ENCODE measurements at regions not wholly inside any gene's neighbourhood (a gene's known extent, or its start where the extent isn't known, plus 50 kb on each side); places are given as distances from the start of the nearest gene placed in this dataset.

GRCh38 chr20:19045371-19045770, 167.1 kb upstream of the SLC24A3 start:
- ATAC-seq (no peak), DNase-seq (no peak)
- WGBS, 3 donors: 68 to 83% (median 79%) methylated on average over 4 of the region's 4 CpGs
- intact Hi-C loops (cut with DNase I): no loop called here
- TF ChIP-seq CTCF (IDR thresholded peaks at IDR 0.05): no peak
- Histone ChIP-seq H3K9me3 (no peaks in the 10 kb centered on the region), H3K4me1 (peaks cover 16% of the 10 kb centered on the region), H3K27me3 (ENCODE audit: insufficient read depth in 3 of 3, low read length in 2 of 3) (no peaks in the 10 kb centered on the region), H3K27ac (no peak overlapping the region), H3K4me3 (no peak overlapping the region), H3K36me3 (ENCODE audit: insufficient read depth in 1 of 2, low read depth in 1 of 2) (no peaks in the 10 kb centered on the region)

GRCh38 chr20:19047040-19047950, 165.1 kb upstream of the SLC24A3 start:
- H3K36me3 ChIP-seq (ENCODE audit: insufficient read depth in 1 of 2, low read depth in 1 of 2): no peaks in the 10 kb centered on the region
- DNase-seq: peak; percentile 66 to 75
- no peaks in the 10 kb centered on the region for H3K27me3 ChIP-seq (ENCODE audit: insufficient read depth in 3 of 3, low read length in 2 of 3)
- H3K9me3 ChIP-seq: no peaks in the 10 kb centered on the region
- WGBS, 3 donors: 61 to 66% (median 66%) methylated on average over 9 of the region's 9 CpGs
- no peak overlapping the region for H3K4me3 ChIP-seq
- intact Hi-C loops (cut with DNase I): no loop called here
- peak; percentile 37 to 77 (median 54) for ATAC-seq
- peak overlapping the region; percentile 31 for H3K27ac ChIP-seq
- H3K4me1 ChIP-seq: peaks cover 16% of the 10 kb centered on the region
- no peak for TF ChIP-seq CTCF (IDR thresholded peaks at IDR 0.05)

GRCh38 chr20:19047951-19048296, 164.5 kb upstream of the SLC24A3 start:
- intact Hi-C loops (cut with DNase I): no loop called here
- no peaks in the 10 kb centered on the region for H3K36me3 ChIP-seq (ENCODE audit: insufficient read depth in 1 of 2, low read depth in 1 of 2)
- DNase-seq (no peak), ATAC-seq (no peak)
- H3K9me3 ChIP-seq: no peaks in the 10 kb centered on the region
- no peaks in the 10 kb centered on the region for H3K27me3 ChIP-seq (ENCODE audit: insufficient read depth in 3 of 3, low read length in 2 of 3)
- H3K27ac ChIP-seq: peak overlapping the region; percentile 31
- H3K4me1 ChIP-seq: peaks cover 16% of the 10 kb centered on the region
- TF ChIP-seq CTCF (IDR thresholded peaks at IDR 0.05): no peak
- 43 to 60% (median 52%) methylated on average over 3 of the region's 3 CpGs for WGBS, 3 donors
- H3K4me3 ChIP-seq: no peak overlapping the region

GRCh38 chr20:19048995-19049501, 163.4 kb upstream of the SLC24A3 start:
- H3K27me3 ChIP-seq (ENCODE audit: insufficient read depth in 3 of 3, low read length in 2 of 3): no peaks in the 10 kb centered on the region
- H3K9me3 ChIP-seq: no peaks in the 10 kb centered on the region
- peaks cover 16% of the 10 kb centered on the region for H3K4me1 ChIP-seq
- WGBS, 3 donors: 25 to 33% (median 29%) methylated on average over 9 of the region's 9 CpGs
- H3K4me3 ChIP-seq: peak overlapping the region; percentile 30
- no peak for TF ChIP-seq CTCF (IDR thresholded peaks at IDR 0.05)
- ATAC-seq (peak; percentile 48 to 77 (median 69)), DNase-seq (no peak)
- H3K36me3 ChIP-seq (ENCODE audit: insufficient read depth in 1 of 2, low read depth in 1 of 2): no peaks in the 10 kb centered on the region
- intact Hi-C loops (cut with DNase I): no loop called here
- H3K27ac ChIP-seq: peak overlapping the region; percentile 73
